Fibroblast of lung (primary cell): ENCODE measurements at regions not wholly inside any gene's neighbourhood (a gene's known extent, or its start where the extent isn't known, plus 50 kb on each side); places are given as distances from the start of the nearest gene placed in this dataset.

Experiments
- DNase-seq, 2 donors: peaks; one replicate each; pipeline versions ENCODE4 v3.0.0 to v3.0.0-alpha.2; 2010; ENCODE audit warnings: low read depth in 2 of 2
- H2AFZ ChIP-seq: 2 replicates; pipeline ENCODE4 v1.5.1; 2012; ENCODE audit warnings: low read length, control low read depth, inconsistent platforms
- H3K27ac ChIP-seq: 2 replicates; pipeline ENCODE4 v1.5.1; 2011; ENCODE audit warnings: low read length, control low read depth; ENCODE audit not compliant: insufficient read depth
- H3K27me3 ChIP-seq: 2 replicates; pipeline ENCODE4 v1.5.1; 2011; ENCODE audit warnings: mild to moderate bottlenecking, low read length; ENCODE audit not compliant: control insufficient read depth, insufficient read depth
- H3K36me3 ChIP-seq: 2 replicates; pipeline ENCODE4 v1.5.1; 2011; ENCODE audit warnings: low read length; ENCODE audit not compliant: control insufficient read depth, insufficient read depth
- H3K4me1 ChIP-seq: 2 replicates; pipeline ENCODE4 v1.5.1; 2011; ENCODE audit warnings: low read length; ENCODE audit not compliant: control insufficient read depth, insufficient read depth; ENCODE audit errors: extremely low read depth
- H3K4me2 ChIP-seq: 2 replicates; pipeline ENCODE4 v1.5.1; 2011; ENCODE audit warnings: low read length, control low read depth; ENCODE audit not compliant: insufficient read depth; ENCODE audit errors: extremely low read depth
- H3K4me3 ChIP-seq, 4 experiments: fragments of 200-600 bp in 1 of 4; sonication (generic) in 1 of 4; replicated peaks in 1 of 4; 2 replicates each; pipeline ENCODE4 v1.5.1; 2011 to 2016; ENCODE audit warnings: low read length in 4 of 4, low read depth in 3 of 4, mild to moderate bottlenecking in 3 of 4, control low read depth in 2 of 4, inconsistent platforms in 1 of 4, mixed read lengths in 1 of 4; ENCODE audit not compliant: insufficient read depth in 1 of 4; ENCODE audit errors: control extremely low read depth in 1 of 4
- H3K79me2 ChIP-seq: 2 replicates; pipeline ENCODE4 v1.5.1; 2012; ENCODE audit warnings: mild to moderate bottlenecking, low read length, inconsistent platforms; ENCODE audit not compliant: control insufficient read depth, insufficient read depth
- H3K9ac ChIP-seq: 2 replicates; pipeline ENCODE4 v1.5.1; 2011; ENCODE audit warnings: mild to moderate bottlenecking, low read length, control low read depth; ENCODE audit not compliant: insufficient read depth
- H3K9me3 ChIP-seq: 2 replicates; pipeline ENCODE4 v1.5.1; 2012; ENCODE audit warnings: low read depth, low read length; ENCODE audit not compliant: control insufficient read depth, insufficient read depth
- H4K20me1 ChIP-seq: 2 replicates; pipeline ENCODE4 v1.5.1; 2011; ENCODE audit warnings: low read length; ENCODE audit not compliant: control insufficient read depth, insufficient read depth; ENCODE audit errors: extremely low read depth
- EZH2 ChIP-seq: IDR thresholded peaks from 2 replicates; pipeline ENCODE4 v1.5.1; 2012; ENCODE audit warnings: low read length, control low read depth, mild to moderate bottlenecking; ENCODE audit errors: missing control alignments
- TF ChIP-seq, protein P1 (sequence below), 2 donors: IDR thresholded peaks in 1 of 2; conservative IDR thresholded peaks in 1 of 2; 1 replicate in 1 of 2; 2 replicates in 1 of 2; pipeline ENCODE4 v1.5.1; 2011 to 2012; ENCODE audit warnings: low read length in 2 of 2, control low read depth in 1 of 2, inconsistent platforms in 1 of 2, low read depth in 1 of 2, mild to moderate bottlenecking in 1 of 2

DNA sequence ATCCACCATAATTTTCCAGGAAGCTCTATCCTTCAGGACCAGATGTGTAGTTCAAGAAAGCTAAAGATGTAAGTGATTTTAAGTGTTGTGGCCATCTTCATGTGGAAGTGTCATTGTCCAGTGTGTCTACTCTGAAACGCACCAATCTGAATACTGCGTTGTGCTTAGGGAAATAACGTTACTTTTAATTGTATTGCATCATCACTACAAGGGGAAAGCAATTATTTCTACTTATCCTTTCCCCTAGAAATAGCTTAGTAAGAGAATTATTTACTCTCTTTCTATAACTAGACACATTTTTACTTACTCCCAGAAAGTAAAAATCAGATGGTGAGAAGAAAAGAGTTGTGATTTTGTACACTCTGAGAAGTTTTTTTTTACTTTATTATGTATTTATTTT is 102.4 kb upstream of the DLGAP1 start:
- H3K9ac ChIP-seq, result no peak overlapping the region
- H3K36me3 ChIP-seq, result no peaks in the 10 kb centered on the region
- DNase-seq, result no peak
- TF ChIP-seq EZH2, result no peak
- TF ChIP-seq, protein P1, sequence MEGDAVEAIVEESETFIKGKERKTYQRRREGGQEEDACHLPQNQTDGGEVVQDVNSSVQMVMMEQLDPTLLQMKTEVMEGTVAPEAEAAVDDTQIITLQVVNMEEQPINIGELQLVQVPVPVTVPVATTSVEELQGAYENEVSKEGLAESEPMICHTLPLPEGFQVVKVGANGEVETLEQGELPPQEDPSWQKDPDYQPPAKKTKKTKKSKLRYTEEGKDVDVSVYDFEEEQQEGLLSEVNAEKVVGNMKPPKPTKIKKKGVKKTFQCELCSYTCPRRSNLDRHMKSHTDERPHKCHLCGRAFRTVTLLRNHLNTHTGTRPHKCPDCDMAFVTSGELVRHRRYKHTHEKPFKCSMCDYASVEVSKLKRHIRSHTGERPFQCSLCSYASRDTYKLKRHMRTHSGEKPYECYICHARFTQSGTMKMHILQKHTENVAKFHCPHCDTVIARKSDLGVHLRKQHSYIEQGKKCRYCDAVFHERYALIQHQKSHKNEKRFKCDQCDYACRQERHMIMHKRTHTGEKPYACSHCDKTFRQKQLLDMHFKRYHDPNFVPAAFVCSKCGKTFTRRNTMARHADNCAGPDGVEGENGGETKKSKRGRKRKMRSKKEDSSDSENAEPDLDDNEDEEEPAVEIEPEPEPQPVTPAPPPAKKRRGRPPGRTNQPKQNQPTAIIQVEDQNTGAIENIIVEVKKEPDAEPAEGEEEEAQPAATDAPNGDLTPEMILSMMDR (conservative IDR thresholded peaks at IDR 0.05 in 1 of 2, IDR thresholded peaks at IDR 0.05 in 1 of 2; ENCODE audit: low read depth in 1 of 2, low read length in 2 of 2), result no peak
- no peaks in the 10 kb centered on the region for H3K27me3 ChIP-seq
- H3K4me3 ChIP-seq, result no peak overlapping the region
- no peak overlapping the region for H3K27ac ChIP-seq
- no peak overlapping the region for H3K4me2 ChIP-seq
- H3K9me3 ChIP-seq, result no peaks in the 10 kb centered on the region
- H4K20me1 ChIP-seq, result no peaks in the 10 kb centered on the region
- H2AFZ ChIP-seq, result no peak overlapping the region
- H3K79me2 ChIP-seq, result no peaks in the 10 kb centered on the region
- H3K4me1 ChIP-seq, result no peaks in the 10 kb centered on the region

DNA sequence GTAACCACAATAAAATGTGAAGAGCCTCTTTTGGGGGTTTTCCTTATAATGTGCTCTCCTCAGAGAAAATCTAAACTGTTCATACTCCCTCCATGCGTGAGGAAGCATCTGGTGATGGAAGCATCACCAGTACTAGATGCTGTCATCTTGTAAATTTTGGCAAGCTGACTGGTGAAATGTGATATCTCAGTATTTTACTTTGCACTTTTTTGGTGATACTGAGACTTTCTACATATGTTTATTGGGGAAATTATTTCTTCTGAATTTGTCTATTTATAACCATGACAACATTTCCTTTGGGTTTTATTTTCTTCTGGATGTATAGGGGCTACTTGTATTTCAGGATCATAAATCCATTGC is 95.9 kb upstream of the DLGAP1 start:
- no peaks in the 10 kb centered on the region for H3K36me3 ChIP-seq

DNA sequence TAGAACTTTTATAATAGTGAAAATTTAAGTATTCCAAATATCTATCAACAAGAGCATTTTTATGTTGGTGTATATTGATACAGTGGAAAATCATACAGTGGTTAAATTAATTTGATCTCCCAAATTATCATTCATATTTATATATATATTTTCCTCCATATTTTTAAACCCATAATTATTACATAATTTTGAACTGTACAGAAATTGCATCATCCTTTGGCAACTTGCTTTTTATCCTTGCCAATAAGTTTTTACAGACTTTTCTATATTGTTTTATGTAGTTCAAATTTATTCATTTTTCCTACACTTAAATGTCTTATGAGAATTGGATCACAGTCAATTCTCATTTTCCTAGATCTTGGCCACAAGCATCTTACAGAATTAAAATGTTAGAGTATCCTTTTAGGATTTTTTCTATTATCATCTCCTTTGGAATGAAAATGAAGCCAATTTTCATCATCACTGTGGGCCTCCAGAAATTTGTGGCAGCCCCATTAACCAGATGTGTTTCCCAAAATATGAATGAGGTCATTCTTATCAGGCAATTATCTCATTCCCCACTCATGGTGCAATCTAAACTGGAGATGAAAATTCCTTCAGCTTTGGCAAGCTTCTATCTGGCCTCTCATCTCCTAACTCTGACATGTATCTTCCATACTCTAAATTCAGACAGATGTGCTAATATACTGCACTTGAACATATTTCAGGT is 94.2 kb upstream of the DLGAP1 start:
- Histone ChIP-seq H3K36me3 (no peaks in the 10 kb centered on the region), H3K27ac (no peak overlapping the region), H3K79me2 (no peaks in the 10 kb centered on the region), H3K4me1 (no peaks in the 10 kb centered on the region), H3K4me2 (no peak overlapping the region), H4K20me1 (no peaks in the 10 kb centered on the region), H3K9ac (no peak overlapping the region), H3K27me3 (no peaks in the 10 kb centered on the region), H2AFZ (no peak overlapping the region), H3K4me3 (no peak overlapping the region), H3K9me3 (no peaks in the 10 kb centered on the region)
- DNase-seq, result peak in 1 of 2 donors; percentile 40
- no peak for TF ChIP-seq EZH2
- TF ChIP-seq, protein P1 (conservative IDR thresholded peaks at IDR 0.05 in 1 of 2, IDR thresholded peaks at IDR 0.05 in 1 of 2; ENCODE audit: low read depth in 1 of 2, low read length in 2 of 2), result no peak

More for the DNA sequence above, 95.9 kb upstream of the DLGAP1 start:
- Histone ChIP-seq H3K9me3 (no peaks in the 10 kb centered on the region), H3K4me1 (no peaks in the 10 kb centered on the region), H3K9ac (no peak overlapping the region), H3K79me2 (no peaks in the 10 kb centered on the region), H3K4me2 (no peak overlapping the region), H4K20me1 (no peaks in the 10 kb centered on the region), H3K27ac (no peak overlapping the region), H3K27me3 (no peaks in the 10 kb centered on the region), H2AFZ (no peak overlapping the region), H3K4me3 (no peak overlapping the region)
- TF ChIP-seq EZH2, result no peak
- TF ChIP-seq, protein P1 (conservative IDR thresholded peaks at IDR 0.05 in 1 of 2, IDR thresholded peaks at IDR 0.05 in 1 of 2; ENCODE audit: low read depth in 1 of 2, low read length in 2 of 2), result no peak
- DNase-seq, result peak in 1 of 2 donors; percentile 0
